A673 (cell line): ENCODE measurements at regions not wholly inside any gene's neighbourhood (a gene's known extent, or its start where the extent isn't known, plus 50 kb on each side); places are given as distances from the start of the nearest gene placed in this dataset.

Experiments
- EZH2 ChIP-seq: fragments of 200-600 bp; sonication (generic); IDR thresholded peaks from 2 replicates; pipeline ENCODE4 v1.6.1; 2017; ENCODE audit warnings: borderline replicate concordance, low read depth, mild to moderate bottlenecking, mixed read lengths, antibody characterized with exemption, low read length; ENCODE audit not compliant: poor library complexity, severe bottlenecking
- TF ChIP-seq, protein P1 (sequence below): fragments of 300-800, 200-600 bp; sonication (generic); conservative IDR thresholded peaks from 2 replicates; pipeline ENCODE4 v1.5.1; 2017; ENCODE audit warnings: low read depth, mild to moderate bottlenecking, antibody characterized with exemption, low read length, moderate library complexity, mixed read lengths

DNA sequence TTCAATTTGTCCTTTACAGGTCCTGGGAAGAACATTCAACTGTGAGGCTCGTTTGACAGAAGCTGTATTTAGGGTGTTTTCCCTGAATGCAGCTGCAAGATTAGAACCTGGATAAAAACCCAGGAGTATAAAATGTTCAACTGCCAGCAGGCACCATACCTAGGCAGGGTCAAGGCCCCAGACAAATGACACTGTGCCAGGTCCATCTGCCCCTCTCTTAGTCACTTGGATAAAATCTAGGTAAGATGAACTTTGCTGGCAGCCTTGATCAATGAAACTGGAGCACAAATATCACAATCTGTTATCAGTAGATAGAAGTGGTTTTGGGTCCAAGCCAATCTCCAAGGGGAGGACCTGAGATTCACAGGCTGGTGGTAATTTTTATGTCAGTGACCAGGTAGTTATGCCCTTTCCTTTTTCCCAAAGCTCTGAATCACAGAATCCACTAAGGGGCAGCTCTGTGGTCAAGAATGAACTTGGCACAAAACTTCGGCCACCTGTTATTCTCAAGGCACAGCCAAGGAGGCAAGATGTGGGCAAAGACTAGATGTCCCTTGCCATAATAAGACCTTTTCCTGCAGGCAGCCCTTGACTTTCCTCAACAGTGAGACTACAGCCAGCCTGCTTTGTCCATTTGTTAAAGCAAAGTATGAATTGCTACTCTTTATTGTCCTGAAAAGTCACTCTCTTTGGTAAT lies 501.0 kb downstream of the PPARGC1A start:
- TF ChIP-seq, protein P1, sequence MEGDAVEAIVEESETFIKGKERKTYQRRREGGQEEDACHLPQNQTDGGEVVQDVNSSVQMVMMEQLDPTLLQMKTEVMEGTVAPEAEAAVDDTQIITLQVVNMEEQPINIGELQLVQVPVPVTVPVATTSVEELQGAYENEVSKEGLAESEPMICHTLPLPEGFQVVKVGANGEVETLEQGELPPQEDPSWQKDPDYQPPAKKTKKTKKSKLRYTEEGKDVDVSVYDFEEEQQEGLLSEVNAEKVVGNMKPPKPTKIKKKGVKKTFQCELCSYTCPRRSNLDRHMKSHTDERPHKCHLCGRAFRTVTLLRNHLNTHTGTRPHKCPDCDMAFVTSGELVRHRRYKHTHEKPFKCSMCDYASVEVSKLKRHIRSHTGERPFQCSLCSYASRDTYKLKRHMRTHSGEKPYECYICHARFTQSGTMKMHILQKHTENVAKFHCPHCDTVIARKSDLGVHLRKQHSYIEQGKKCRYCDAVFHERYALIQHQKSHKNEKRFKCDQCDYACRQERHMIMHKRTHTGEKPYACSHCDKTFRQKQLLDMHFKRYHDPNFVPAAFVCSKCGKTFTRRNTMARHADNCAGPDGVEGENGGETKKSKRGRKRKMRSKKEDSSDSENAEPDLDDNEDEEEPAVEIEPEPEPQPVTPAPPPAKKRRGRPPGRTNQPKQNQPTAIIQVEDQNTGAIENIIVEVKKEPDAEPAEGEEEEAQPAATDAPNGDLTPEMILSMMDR: no peak
- no peak for TF ChIP-seq EZH2
